ENCODE measurements at regions not wholly inside any gene's neighbourhood (a gene's known extent, or its start where the extent isn't known, plus 50 kb on each side); places are given as distances from the start of the nearest gene placed in this dataset.

DNA sequence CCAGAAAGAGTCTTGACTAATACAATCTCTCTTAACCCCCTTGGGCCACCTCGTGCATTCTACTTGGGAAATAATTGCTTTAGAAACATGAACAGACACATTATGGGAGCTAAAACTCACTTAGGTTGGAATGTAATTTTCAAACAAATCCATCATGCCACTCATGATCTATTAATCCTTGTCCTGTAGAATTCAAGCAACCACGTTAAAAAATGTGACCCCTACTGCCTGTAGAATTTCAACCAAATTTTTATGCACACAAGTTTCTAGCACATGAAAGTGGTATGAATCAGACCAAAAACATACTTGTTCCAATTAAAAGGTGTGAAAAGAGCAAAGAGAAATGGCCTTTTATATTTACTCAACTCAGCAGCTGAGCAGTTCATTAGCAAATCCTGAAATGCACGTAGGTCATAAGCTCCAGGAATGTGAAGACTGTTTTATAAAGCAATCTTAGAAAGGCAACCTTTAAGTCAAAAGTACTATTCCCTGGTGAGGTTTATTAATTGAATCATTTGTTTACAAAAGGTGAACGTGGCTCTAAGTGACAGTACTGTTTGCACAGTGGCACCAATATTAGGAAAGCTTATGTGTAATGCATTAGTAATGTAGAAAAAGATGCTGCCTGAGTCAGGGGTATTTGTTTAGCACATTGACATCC lies 459.4 kb upstream of the UBE2E3 start:
- no peak for DNase-seq

DNA sequence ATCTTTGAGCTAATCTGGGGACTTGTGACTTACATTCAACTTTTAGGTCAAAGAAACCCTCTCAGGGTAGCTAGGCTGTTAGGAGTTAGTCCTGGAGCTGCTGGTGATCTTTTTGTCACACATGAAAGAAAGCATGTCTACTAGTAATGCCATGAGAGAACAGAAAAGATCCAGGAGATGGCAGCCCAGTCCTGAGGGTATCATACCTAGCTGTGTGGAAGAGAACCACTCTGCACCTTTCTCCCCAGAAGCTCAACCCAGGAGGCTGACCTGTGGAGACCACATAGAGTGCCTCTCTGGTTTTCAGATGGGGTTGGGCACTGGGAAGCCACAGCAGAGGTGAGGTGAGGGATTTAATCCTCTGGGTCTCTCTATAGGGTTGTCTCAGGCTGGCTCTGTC lies 460.2 kb upstream of the UBE2E3 start:
- DNase-seq, result no peak

DNA sequence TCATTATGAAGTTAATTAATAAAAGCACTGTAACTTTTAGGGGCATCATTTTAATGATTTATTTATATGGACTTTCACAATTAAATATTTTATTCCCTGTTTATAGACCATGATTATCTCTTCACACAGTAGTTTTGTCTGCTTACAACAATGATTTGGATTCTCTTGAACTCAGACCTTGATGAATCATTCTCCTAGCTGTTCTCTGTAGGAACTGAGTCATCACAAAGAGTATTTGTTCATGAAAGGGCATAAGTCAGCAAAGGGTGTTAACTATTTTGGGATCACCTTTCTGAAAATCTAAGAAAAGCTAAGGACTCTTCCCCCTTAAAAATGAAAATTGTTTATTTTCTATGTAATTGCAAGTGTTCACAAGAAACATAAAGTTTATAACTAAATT lies 461.1 kb upstream of the UBE2E3 start:
- DNase-seq, result no peak

DNA sequence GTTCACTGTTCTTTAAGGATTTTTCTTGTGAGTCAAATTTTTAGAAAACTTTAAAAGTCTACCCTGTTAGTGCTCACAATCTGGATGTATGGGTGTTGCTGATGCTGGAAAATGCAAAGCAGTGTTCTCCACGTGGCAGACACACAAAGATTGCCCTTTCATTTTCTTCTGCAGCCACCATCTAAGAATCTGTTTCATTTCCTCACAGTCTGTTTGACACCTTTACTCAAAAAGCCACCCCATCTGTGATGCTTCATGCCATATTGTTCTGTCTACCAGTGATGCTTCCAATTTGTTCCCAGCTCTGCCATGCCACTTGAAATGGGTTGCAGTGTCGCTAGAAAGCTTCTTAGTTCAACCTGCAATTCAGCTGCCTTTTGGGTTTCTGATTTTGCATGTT lies 464.2 kb upstream of the UBE2E3 start:
- no peak for DNase-seq

DNA sequence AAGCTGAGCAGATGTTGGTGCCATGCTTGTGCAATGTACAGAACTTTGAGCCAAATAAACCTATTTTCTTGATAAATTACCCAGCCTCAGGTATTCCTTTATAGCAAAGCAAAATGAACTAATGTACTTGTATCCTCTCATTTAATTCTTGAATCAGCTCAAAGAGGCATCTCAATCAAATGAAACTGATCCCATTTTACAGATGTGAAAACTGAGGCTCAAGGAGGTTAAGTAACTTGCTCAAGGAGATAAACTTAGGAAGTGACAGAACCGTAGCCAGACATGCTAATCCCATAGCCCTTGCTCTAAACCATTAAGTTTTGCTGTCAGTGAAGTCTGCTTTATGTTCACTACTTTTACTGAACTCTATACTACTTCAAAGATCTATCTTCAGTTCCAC lies 467.0 kb upstream of the UBE2E3 start:
- DNase-seq, result no peak

DNA sequence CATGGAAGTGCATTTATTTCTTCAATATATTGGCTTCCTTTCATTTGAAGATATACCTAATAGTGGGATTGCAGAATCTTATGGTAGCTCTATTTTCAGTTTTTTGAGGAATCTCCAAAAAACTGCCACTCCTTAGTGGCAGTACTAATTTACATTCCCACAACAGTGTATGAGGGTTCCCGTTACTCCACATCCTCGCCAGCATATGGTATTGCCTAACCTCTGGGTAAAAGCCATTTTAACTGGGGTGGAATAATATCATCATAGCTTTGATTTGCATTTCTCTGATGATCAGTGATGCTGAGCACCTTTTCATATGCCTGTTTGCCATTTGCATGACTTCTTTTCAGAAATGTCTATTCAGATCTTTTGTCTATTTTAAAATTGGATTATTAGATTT lies 471.9 kb upstream of the UBE2E3 start:
- no peak for DNase-seq

DNA sequence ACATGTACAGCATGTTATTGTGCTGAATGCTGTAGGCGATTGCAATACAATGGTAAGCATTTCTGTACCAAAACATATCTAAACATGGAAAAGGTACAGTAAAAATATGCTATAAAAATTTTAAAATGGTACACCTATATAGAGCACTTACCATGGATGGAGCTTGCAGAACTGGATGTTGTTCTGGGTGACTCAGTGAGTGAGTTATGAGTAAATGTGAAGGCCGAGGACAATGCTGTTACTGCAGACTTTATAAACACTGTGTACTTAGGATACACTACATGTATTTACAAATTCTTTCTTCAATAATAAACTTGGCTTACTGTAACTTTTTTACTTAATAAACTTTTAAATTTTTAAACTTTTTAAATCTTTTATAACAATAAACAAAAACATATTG lies 473.4 kb upstream of the UBE2E3 start:
- no peak for DNase-seq

DNA sequence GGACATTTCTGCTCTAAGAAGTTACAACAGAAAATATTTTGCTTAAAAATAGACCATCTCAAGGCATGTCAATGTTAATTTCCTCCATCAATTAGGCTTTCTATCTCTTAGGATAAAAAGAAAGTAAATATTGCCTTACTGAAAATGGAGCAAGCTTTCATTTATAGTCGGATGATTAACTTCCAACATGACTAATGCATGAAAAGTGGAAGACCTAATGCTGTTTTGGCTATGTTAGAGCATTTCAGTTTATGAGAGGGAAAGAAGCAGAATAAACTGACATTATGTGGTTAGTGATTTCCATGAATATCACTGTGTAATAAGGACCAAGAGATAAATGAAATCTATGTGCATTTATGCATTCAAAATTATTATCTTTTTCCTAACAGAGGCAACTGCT lies 475.2 kb upstream of the UBE2E3 start:
- no peak for DNase-seq

DNA sequence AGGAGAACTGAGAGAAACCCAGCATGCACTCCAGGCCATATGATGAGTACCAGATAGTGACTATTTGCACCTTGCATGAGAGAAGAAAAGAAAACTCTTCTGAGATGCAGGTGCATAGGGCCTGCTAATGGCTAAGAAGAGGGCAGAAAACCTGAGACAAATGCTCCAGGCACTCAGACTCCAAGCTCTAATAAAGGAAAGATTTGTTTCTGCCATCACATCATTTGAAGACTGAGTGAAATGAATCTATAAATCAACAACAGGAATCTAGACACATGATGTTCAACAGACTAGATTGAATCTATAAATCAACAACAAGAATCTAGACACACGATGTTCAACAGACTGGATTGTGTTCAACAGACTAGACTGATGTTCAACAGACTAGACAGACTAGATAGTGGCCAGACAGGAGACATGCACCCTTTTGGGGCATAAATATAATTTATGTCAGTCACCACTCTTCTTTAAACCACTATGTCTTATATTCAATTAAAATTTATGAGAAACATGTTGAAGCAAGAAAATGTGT lies 482.7 kb upstream of the UBE2E3 start:
- no peak for DNase-seq

DNA sequence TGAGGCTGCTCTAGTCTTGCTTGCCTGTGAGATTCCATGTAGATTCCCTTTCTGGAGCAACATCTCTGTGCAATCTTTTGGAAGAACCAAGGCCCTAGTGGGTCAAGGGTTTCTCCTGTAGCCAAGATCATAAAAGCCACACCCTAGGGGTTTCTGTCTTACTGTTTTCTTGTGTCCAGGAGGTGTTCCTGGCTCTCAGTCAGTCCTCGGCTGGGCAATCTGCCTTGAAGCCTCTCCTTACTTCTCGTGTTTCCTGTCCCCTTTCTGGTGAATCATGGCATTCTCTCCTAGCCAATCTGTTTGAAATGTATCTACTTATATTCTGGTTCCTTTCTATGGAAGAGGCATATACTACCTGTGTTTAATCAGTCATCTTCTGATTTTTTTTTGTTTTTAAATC lies 484.8 kb upstream of the UBE2E3 start:
- no peak for DNase-seq

DNA sequence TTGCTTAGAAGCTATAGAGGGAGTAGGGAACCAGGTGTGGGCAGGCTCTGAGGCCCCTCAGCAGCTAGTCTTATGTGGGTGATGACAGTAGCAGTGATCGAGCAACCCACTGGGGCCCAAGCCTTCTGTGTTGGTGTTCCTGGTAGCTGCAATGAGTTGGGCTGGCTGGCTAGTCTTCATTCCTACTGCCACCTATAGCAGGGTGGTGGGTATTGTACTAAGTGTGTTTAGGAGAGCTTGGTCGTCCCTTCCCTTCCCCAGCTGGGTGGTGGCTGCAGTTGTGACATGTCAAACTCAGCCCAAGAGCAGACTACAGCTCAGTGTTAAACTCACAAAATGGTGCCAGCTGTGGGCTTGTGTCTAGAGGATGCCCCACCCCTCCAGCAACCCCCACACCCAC lies 486.1 kb upstream of the UBE2E3 start:
- no peak for DNase-seq

DNA sequence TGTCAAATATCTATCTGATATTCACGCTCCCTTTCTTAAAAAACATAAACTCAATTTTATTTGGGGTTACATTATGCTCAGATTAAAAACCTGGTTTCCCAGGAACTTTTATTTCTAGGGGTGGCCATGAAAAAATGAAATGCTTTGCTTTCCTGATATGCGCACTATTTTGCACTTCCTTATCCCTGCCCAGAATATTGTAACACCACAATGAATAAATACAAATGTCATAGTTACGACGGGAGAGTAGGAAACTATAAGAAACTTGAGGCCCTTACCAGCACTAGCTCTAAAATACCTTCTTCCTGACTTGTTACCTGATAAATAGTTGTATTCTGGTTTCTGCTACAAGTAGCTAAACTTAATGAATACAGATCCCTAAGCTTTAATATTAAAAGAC lies 475.6 kb upstream of the CWC22 start:
- DNase-seq, result no peak

DNA sequence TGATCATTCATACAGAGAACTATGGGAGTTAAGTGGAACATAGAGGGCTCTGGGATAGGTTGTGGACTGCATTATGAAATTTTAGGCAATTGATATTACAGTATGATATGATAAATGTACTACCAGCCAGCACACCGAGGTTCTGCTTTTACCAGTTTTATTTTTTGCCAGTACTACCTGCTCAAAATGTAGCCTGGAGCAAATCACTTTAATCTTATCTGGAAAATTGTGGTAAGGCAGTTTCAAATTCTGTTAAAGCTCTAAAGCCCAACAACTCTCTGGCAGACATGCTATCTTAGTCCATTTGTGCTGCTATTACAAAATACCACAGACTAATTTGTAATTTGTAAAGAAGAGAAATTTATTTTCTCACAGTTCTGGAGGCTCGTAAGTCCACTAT lies 474.9 kb upstream of the CWC22 start:
- no peak for DNase-seq

DNA sequence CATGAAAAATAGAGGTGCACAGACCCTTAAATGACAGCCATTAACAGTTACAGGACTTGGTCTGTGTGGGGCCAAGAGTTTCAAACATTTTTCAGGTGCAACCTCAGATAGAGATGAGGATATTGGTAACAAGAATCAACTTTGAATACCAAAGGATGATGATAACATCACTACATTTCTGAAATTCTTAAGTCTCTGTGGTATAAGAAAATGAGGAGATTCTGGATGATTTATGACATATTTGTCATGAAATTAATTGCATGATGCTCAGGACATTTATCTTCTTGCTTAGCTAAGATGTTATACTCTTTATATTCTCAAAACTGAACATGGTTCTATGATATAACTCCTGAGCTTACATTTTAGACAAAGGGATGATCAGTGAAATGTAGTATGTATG lies 471.8 kb upstream of the CWC22 start:
- DNase-seq, result no peak

DNA sequence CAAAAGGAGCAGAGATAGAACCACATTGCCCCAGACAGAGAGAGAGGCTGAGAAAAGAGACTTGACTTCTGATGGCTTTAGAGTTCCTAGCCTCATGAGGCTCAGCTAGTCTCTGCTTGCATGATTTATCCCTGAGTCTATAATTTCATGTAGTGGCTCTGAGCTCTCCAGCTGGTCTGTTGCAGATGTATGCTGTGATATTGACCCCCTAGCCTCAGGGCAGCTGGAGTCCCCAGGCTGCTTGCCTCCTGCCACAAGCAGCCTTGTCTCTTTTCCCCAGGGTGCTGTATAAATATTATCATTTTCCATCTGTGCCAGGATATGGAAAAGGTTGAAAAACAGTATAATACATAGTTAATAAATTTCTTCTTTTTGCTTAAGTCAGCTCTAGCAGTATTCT lies 467.6 kb upstream of the CWC22 start:
- no peak for DNase-seq

DNA sequence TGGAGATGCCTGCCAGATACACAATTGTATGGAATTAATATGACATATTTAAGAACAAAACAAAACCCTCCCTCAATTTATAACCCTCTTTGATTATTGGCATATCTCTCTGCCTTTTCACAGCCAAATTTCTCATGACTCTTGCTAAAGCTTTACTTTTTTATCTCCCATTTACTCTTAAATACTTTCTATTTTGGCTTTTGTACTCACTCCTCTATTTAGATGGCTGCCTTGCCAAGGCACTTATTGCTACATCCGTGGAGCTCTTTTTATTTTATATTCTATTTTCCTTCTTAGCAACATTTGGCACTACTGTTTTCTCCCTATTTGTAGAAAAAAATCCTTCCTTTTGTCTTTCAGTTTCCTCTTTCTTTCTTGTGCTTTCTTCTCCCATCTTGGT lies 466.4 kb upstream of the CWC22 start:
- no peak for DNase-seq

DNA sequence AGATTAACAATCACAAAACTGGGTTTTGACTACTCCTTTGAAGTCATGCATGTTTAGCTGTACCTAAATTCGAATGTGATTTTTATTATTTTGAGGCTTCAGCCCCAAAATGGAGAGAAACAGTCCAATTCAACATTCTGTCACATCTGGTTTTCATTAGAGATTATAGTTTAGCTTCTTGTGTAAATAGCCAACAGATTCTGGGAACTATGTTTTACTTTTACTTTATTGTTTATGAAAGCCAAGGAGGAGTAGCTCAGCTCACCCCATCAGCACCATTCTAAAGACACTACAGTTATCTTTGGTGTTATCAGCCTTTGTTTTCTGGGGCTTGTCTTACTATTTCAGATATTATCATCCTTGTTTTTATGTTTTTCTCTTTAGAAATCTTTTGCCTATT lies 465.0 kb upstream of the CWC22 start:
- DNase-seq, result no peak

DNA sequence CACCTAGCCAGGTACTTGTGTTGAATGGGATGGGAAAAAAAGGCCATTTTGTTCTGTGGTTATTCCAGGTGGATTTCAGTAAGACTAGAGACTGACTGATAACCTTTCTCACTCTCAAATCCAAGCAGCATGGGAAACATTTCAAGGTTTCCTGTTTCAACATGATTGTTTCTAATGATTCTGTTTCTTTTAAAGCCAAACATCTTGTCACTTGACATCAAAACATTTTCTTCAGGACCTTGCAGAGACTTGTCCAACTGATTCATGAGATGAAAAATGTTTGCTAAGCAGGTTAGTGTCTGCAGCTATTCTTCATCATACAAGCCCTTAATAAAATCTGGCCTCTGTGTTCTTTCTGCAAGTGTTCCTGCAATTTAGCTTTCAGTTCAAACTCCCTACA lies 456.5 kb upstream of the CWC22 start:
- DNase-seq, result no peak

DNA sequence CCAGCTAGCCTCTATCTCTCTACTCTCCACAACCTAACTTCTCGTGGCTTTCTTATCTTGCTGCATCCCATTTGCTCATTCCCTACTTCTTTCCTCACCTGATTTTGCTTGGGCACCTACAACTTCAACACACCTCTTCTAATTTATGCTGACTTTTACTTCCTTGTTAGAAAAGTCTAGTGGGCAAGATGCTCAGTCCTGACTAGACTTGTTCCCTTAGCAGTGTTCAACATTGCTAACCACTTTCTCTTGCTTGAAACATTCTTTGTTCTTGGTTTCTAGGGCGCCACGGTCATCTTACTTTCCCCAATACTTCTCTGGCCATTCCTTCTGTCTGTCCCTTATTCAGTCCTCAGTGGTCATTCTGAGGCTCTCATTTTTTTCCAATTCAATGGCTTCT lies 454.7 kb upstream of the CWC22 start:
- DNase-seq, result no peak

DNA sequence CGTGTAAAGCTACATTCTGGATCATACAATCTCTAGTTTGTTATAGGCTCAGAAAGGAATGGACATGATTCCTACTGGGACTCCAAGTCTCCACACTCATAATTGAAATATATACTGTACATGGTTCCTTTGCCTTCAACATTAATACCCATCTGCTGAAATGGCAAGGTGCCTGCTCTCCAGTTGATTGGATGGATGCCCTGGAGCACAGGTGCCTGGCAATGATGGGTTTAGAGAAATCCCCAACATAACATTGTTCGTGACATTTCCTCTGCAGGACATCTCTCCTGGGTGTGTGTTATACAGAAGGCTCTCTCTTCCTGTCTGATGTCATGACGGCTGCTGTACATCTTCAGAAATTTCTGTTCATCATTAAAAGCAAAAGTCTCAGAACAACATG lies 449.7 kb upstream of the CWC22 start:
- no peak for DNase-seq

DNA sequence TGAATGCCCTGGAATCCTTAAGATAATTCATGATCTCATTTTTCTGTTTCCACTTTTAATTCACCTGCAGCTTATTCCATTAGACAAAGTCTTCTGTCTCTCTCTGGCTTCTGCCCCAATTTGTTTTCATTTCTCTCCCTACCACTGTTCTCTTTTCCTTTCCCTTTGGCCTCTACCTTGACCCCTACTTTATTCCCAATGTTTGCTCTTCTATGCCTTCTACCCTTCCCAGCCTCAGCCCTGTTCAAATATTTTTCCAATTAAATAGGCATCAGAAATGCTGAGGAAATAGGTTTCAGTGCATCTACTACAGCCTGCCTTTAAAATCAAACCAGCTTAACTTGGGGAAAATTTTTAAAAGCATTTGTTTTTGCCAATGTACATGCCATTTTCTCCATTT lies 443.7 kb upstream of the CWC22 start:
- DNase-seq, result no peak

DNA sequence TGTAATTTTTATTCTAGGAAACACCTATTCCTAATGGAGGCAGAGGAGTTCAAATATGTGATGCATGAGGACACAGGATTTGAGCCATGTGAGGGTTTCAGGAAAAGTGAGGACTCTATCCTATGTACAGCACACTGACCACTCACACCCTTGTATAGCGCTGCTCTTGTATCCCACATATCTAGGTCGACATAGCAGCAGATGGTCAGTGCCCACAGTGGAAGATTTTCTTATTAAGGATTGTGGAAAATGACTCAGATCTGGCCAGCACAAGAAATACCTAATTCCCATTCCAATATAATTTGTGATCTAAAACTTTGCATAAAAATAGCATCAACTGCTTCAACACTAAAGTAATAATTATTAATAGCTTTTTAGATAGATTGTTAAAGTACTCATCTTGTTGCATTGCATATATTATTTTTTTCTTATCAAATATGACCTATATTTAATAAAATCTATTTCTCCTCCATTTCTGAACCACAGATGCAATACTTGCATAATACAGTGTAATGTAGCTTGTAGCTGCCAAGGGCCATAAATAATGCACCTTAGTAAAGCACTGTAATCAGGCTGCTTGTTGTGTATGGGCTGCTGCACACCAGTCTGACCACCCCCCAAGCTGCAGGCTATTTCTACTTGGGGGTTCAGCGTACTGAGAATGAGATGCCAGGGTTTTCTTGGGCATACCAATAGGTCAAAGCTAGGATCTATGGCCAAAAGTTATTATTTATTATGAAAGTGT lies 442.2 kb upstream of the CWC22 start:
- no peak for DNase-seq

DNA sequence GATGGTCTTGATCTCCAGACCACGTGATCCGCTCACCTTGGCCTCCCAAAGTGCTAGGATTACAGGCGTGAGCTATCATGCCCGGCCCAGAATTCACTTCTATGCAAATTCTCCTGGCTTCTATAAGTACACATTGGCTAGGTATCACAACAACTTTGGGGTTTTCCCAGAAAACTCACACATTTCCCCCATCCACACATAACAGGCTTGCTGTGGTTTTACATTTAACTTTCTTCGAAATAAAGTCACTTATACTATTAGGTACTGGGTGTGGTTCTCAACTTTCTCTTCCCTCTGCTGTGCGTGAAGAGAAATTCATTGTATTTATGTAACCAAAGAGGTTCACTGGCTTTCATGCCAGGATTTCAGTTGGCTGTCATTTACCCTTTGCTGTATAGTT lies 439.4 kb upstream of the CWC22 start:
- DNase-seq, result no peak

DNA sequence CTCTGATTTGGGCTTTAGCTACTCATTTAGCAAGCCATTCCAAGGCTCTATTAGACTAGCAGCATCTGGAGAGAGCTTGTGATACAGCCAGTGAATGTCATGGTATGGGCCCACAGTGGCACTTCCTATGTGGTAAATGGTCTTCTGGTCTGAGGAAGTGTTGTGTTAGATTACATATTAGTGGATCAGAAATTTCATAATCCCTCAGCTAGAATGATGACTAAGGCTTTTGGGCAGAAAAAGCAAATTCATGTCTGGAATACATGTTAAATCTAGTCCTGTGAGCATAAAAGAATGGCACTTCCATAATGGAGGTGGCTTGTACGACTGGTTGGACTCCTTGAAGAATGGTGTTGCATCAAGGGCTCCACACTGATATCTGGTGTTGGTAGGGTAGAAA lies 436.8 kb upstream of the CWC22 start:
- DNase-seq, result no peak

Data from activated naive CD4-positive, alpha-beta T cell treated with Interleukin-2 at 50 U/mL for 16 hours (primary cell).